Urinary bladder (tissue), 3 donors: ENCODE measurements at regions not wholly inside any gene's neighbourhood (a gene's known extent, or its start where the extent isn't known, plus 50 kb on each side); places are given as distances from the start of the nearest gene placed in this dataset.
"Not testable (repeated sequence)": the region's sequence is repeated elsewhere in the genome, so short reads cannot be mapped to it uniquely, and the experiment has no call there.

Experiments used
- DNase-seq: peaks from one replicate; pipeline ENCODE4 v3.0.0-alpha.2; 2015; ENCODE audit errors: extremely low spot score
- H3K27ac ChIP-seq: one replicate; pipeline ENCODE4 v1.5.1; 2013; ENCODE audit warnings: low read depth, mild to moderate bottlenecking, moderate library complexity
- H3K36me3 ChIP-seq: one replicate; pipeline ENCODE4 v1.6.1; 2013; ENCODE audit warnings: mild to moderate bottlenecking, moderate library complexity; ENCODE audit not compliant: insufficient read depth
- H3K4me1 ChIP-seq: one replicate; pipeline ENCODE4 v1.6.1; 2013; ENCODE audit warnings: mild to moderate bottlenecking, moderate library complexity; ENCODE audit not compliant: insufficient read depth
- H3K4me3 ChIP-seq: one replicate; pipeline ENCODE4 v1.5.1; 2013; ENCODE audit warnings: low read depth, low read length
- WGBS: extraction: QIAGEN DNeasy Blood & Tissue Kit; methylation state at CpG from one replicate; pipeline ENCODE4 v1.1.7; 2013; 5-methylcytosine and 5-hydroxymethylcytosine counted together
- donor health status: healthy with polysubstance abuse.
- donor health status: healthy.

DNA sequence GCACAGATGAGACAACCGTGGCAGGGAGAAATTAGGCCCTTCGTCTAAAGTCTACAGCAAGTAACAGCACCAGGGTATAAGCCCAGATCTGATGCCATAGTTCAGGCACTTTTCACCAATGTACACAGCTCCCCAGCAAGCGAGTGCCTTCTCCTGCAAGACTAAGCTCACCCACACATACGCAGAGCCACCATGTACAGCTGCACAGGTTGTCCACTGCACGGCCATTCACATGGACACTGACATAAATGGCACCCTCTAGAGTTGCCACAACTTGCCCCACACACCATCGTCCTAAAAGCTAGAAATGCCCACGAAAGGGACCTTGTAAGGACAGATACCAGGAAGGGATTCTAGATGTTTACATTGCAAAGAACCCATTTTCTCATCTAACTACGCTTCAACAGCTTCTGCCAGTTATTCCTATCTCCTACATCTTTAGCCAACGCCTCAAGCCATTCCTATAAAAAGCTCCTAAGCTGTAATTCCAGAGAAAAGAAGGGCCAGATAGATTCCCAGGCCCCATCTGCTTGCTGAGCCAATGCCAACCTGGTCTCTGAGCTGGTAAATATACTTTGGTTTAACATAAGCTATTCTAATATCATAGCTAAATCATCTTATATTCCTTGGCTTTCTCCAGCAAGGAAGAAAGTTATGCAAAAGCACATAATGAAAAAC lies 174.0 kb upstream of the KAZN start:
- Histone ChIP-seq H3K4me3 (no peak overlapping the region), H3K27ac (no peak overlapping the region), H3K36me3 (no peaks in the 10 kb centered on the region), H3K4me1 (no peaks in the 10 kb centered on the region)
- WGBS, result 87% methylated on average over 9 of the region's 9 CpGs
- DNase-seq, result no peak

DNA sequence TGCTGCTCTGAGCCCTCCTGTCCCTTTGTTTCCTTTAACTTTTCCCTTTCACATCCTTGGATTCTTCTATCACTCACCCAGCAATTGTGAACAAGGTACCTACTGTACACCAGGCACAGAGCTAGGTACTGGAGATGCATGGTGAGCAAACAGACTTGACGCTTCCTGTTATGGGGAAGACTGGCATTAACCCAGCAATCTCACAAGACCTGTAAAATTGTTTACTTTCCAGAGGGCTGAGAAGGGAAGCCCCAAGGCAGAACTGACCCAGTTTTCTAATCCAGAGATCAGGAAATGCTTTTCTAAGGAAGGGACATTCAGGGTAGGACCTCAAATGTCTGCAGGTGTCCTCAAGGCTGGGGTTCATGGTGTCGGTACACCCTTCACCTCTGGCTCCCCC lies 171.6 kb upstream of the KAZN start:
- 84% methylated on average over 2 of the region's 2 CpGs for WGBS
- Histone ChIP-seq H3K4me3 (no peak overlapping the region), H3K27ac (no peak overlapping the region), H3K4me1 (no peaks in the 10 kb centered on the region), H3K36me3 (no peaks in the 10 kb centered on the region)
- DNase-seq, result no peak

DNA sequence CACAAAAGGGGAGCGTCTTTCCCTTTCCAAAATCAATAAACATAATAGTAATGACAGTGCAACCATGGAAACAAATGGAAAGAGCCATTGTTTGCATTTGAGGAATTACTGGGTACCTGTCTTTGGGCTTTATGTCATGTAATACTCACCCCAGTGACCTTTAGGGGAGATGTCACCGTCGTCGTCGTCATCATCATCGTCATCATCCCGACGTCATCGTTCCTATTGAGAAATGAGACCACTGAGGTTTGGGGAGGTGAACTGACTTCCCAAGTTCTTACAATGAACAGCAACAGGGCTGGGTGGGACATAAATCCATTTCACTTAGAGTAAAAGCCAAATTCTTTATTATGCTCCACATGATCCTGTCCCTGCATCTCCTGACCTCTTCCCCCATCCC lies 168.9 kb upstream of the KAZN start:
- H3K36me3 ChIP-seq, result no peaks in the 10 kb centered on the region
- 93% methylated on average over 9 of the region's 9 CpGs for WGBS
- no peaks in the 10 kb centered on the region for H3K4me1 ChIP-seq
- DNase-seq, result no peak
- H3K27ac ChIP-seq, result no peak overlapping the region
- no peak overlapping the region for H3K4me3 ChIP-seq

DNA sequence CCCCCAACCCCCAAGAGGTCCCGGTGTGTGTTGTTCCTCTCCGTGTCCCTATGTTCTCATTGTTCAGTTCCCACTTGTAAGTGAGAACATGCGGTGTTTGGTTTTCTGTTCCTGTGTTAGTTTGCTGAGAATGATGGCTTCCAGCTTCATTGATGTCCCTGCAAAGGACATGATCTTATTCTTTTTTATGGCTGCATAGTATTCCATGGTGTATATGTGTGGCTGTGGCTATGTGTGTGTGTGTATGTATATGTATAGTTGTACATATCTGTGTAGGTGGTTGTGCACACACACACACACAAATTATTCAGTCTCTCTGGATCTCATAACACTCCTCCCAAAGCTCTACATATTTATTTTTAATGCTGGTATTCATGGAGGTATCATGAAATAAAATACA lies 165.8 kb upstream of the KAZN start:
- H3K36me3 ChIP-seq, H3K4me3 ChIP-seq, DNase-seq, H3K27ac ChIP-seq, H3K4me1 ChIP-seq: not testable (repeated sequence)
- WGBS, result 98% methylated on average over 3 of the region's 3 CpGs

DNA sequence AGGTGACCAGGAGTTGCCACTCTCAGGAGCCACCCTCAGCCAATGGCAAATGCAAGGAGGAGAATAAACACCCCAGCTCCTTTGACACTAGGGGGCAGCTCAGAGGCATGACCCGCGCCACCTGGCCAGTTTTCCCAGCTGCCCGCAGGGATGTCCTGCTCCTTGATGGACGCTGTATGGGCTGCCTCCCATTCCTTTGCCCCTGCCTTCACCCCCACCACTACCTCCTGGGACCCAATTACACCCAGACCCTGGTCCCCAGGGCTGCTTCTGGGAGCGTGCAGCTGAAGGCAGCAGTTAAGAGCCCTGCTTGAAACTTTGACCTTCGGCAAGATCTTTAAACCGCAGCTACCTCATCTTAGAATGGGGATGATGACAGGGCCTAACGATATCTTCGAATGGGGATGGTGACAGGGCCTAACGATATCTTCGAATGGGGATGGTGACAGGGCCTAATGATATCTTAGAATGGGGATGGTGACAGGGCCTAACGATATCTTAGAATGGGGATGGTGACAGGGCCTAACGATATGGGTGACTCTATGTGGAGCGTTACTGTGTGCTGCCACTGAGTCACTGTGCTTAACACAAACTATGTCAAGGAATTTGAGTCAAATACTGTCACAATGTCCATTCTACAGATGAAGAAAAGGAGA lies 163.0 kb upstream of the KAZN start:
- WGBS, result 91% methylated on average over 14 of the region's 14 CpGs
- no peaks in the 10 kb centered on the region for H3K4me1 ChIP-seq
- H3K36me3 ChIP-seq, result no peaks in the 10 kb centered on the region
- H3K27ac ChIP-seq, result no peak overlapping the region
- no peak overlapping the region for H3K4me3 ChIP-seq
- no peak for DNase-seq

DNA sequence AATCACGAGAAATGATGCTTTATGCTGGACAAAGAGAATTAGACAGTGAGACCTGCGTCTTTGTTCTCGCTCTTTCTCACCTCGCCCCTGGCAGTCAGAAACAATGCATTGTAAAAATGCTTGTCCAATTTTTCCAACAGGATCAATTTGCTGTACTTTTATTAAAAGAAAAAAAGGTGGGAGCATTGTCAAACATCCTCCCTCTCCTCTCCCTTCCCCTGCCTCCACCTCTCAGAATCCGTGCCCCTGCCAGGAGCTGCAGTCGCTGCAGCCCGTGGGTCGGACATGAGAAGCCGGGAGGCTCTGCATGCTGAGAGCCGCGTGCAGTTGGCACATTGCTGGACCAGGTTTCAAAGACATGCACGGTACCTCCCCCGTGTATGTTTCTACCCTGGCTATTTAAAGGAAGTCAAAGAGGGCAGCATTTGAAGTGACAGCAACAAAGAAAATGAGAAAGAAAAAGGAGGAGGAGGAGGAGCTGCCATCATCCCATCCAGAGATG lies 161.0 kb upstream of the KAZN start:
- 64% methylated on average over 13 of the region's 13 CpGs for WGBS
- H3K27ac ChIP-seq, result no peak overlapping the region
- no peak for DNase-seq

DNA sequence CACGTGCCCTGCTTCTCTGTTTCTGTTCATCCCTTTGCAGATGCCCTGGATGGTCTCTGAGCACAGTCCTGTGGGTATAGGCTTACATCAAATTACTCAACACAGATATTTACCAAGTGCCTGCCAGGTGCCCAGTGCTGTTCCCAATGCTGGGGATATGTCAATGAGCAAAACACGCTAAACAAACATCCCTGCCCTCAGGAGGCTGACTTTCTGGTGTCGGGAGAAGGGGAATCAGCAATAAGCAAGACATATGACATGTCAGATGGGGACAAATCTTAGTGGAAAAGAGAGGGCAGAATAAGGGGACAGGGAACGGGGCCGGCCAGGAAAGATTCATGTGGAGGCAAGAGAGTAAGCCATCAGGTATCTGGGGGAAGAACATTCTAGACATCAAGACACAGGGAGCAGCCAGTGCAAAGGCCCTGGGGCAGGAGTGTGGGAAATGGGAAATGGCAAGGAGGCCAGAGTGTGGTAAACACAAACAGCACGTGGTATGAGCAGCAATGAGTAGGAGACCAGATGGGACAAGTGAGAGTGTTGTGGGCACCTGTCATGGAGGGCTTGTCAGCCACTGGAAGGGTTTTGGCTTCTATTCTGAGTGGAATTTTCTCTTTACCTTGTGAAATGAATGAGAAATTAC lies 160.2 kb upstream of the KAZN start:
- no peak for DNase-seq
- 90% methylated on average over 6 of the region's 6 CpGs for WGBS
- Histone ChIP-seq H3K27ac (no peak overlapping the region), H3K4me1 (no peaks in the 10 kb centered on the region), H3K36me3 (no peaks in the 10 kb centered on the region), H3K4me3 (no peak overlapping the region)

More for the DNA sequence above, 161.0 kb upstream of the KAZN start:
- Histone ChIP-seq H3K36me3 (no peaks in the 10 kb centered on the region), H3K4me1 (no peaks in the 10 kb centered on the region), H3K4me3 (no peak overlapping the region)

DNA sequence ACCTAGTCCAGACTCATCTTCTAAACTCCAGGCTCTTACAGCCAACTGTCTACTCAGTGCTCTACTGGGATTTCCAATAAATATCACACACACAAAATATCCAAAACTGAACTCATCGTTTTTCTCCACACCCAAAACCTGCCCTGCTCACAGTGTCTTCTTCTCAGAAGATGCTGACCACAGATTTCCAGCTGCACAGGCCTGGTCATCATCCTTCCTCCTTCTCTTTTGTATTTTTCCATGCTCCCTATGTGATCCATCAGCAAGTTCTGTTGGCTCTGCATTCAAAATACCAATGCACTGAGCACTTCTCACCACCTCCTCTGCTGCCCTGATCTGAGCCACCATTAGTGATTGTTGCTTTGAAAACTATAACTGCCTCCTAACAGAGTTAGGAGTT lies 159.5 kb upstream of the KAZN start:
- no peaks in the 10 kb centered on the region for H3K4me1 ChIP-seq
- H3K27ac ChIP-seq, result no peak overlapping the region
- H3K4me3 ChIP-seq, result no peak overlapping the region
- no peak for DNase-seq
- no peaks in the 10 kb centered on the region for H3K36me3 ChIP-seq
- 76% methylated on average over 1 of the region's 1 CpG for WGBS

DNA sequence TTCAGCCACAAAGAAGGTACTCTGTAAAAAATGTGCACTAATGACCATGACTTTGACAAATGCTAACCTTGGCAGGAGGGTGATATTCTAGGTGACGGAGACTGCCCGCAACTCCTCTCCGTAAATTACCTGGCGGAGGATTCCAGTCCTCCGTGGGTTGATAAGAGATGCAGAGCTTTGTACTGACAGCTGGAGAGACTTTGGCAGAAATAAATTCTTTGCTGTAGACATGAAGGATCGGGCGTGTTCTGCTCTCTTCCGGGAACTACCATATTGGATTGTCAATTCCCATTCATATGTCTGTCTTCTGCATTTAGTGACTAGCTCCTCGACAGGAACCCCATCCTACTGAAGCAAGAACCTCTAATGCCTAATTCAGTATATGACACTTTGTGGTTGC lies 158.3 kb upstream of the KAZN start:
- Histone ChIP-seq H3K4me1 (no peaks in the 10 kb centered on the region), H3K27ac (no peak overlapping the region), H3K36me3 (no peaks in the 10 kb centered on the region), H3K4me3 (no peak overlapping the region)
- WGBS, result 95% methylated on average over 9 of the region's 9 CpGs
- no peak for DNase-seq

DNA sequence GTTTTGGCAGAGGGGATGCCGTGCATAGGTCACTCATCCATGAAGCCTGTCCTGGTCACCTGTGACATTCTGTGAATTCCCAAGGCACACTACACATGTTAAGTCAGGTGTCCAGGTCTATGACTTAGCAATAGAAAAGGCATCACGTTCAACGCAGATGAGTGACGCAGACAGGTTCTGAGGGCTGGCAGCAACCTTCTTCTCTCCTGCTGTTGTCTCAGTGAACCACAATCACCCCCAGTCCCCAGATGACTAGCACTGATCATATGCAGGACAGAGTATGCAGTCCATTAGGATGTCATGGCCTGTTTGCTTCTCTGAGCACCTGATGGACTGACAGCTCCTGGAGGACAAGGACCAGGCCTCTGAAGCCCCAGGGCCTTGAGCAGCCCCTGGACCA lies 157.8 kb upstream of the KAZN start:
- DNase-seq, result no peak
- WGBS, result 98% methylated on average over 4 of the region's 4 CpGs
- Histone ChIP-seq H3K36me3 (no peaks in the 10 kb centered on the region), H3K4me1 (no peaks in the 10 kb centered on the region), H3K4me3 (no peak overlapping the region), H3K27ac (no peak overlapping the region)

DNA sequence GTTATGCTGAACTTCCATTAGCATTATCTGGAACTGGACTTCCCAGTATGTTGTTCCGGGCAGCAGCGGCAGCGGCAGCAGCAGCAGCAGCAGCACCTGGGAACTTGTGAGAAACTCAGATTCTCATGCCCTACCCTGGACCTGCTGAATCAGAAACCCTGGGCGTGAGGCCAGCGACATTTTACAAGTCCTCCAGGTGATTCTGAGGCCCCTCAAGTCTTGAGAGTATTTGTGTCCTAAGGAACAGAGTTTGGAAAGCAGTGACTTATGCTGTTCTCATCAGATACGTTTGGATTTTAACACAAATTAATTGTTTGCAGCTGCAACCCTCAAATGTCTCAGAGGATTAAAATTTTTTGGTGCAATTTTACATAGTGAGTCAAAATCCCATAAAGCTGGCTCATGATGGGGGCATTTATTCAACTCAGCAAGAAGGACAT lies 157.2 kb upstream of the KAZN start:
- H3K36me3 ChIP-seq, result no peaks in the 10 kb centered on the region
- H3K4me3 ChIP-seq, result no peak overlapping the region
- no peaks in the 10 kb centered on the region for H3K4me1 ChIP-seq
- no peak for DNase-seq
- H3K27ac ChIP-seq, result no peak overlapping the region
- 84% methylated on average over 6 of the region's 6 CpGs for WGBS

DNA sequence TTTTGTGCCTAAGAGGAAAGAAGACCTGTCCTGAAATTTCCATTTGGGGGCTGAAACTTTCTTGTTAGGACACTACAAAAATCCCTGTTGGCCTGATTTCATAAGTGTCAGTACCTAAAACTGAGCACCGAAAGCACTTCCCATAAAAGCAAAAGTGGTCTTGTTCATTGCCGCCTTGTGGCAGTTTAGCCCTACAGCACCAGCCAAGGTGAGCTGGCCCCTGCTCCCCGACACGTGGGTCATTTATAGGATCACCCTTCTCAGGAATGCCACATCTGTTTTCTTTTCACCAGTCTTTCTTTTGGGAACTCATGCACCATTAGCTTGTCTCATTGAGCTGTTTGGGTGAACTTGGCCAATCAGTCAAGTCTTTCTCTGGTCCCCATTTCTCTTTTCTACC lies 155.8 kb upstream of the KAZN start:
- no peak for DNase-seq
- H3K4me3 ChIP-seq, result no peak overlapping the region
- H3K27ac ChIP-seq, result no peak overlapping the region
- WGBS, result 87% methylated on average over 4 of the region's 4 CpGs
- no peaks in the 10 kb centered on the region for H3K4me1 ChIP-seq
- H3K36me3 ChIP-seq, result no peaks in the 10 kb centered on the region

DNA sequence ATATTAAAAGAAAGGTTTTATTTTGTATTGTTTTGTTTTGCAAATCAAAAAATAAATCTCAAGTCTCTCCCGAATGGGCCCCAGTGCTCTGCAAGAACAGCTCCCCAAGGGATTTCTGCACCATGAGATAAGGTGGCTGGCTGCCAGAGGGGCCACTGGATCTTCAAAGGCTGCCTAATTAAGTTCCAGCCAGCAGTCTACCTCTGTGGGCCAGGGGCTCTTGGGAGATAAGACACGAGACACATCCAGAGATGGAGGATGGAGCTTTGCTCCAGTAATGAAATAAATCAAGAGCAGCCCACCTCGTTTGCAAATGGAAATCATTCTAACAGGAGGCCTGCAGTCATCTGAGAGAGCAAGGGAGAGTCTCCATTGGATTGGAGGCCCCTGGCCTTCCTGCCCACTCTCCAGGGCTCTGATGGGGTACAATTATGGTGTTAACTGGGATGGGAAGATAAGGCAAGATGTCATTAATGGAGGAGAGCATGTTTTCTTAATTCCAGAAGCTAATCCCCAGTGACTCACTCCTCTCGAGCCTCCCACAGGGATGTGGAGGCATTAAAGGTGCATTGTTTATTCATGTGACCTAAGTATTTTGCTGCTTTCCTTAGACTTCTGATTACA lies 155.2 kb upstream of the KAZN start:
- 57% methylated on average over 4 of the region's 4 CpGs for WGBS
- no peak for DNase-seq

DNA sequence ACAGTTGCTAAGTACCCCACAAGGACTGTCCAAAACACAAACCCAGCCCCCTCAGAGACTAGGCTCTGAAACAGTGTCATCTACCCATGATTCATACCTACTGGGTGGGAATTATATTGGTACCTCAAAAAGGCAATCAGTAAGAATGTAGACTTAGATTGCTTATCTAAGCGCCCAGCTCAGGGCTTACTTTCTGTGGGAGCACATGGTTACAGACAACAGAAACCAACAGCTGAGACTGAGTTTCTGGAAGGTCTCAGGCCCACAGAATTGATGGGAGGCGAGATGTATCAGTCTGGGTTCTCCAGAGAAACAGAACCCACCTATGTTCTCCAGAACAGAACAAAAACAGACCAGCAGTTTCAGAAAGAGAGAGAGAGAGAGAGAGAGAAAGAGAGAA lies 147.3 kb upstream of the KAZN start:
- Histone ChIP-seq H3K27ac (no peak overlapping the region), H3K4me1 (no peaks in the 10 kb centered on the region), H3K36me3 (no peaks in the 10 kb centered on the region), H3K4me3 (no peak overlapping the region)
- WGBS, result 93% methylated on average over 2 of the region's 2 CpGs
- DNase-seq, result no peak

More for the DNA sequence above, 155.2 kb upstream of the KAZN start:
- Histone ChIP-seq H3K4me3 (no peak overlapping the region), H3K27ac (no peak overlapping the region), H3K4me1 (no peaks in the 10 kb centered on the region), H3K36me3 (no peaks in the 10 kb centered on the region)
